Peyer's patch (tissue), 4 donors: ENCODE measurements at regions not wholly inside any gene's neighbourhood (a gene's known extent, or its start where the extent isn't known, plus 50 kb on each side); places are given as distances from the start of the nearest gene placed in this dataset.

Experiments used
- DNase-seq, 3 donors: peaks; one replicate each; pipeline ENCODE4 v3.0.0-alpha.2; 2017 to 2019
- H3K27ac ChIP-seq, 4 donors: fragments of 200-600 bp; sonication (generic); one replicate each; pipeline ENCODE4 v1.5.1; 2016 to 2019
- H3K27me3 ChIP-seq, 2 donors: fragments of 200-600 bp; sonication (generic); one replicate each; pipeline ENCODE4 v1.5.1; 2019
- H3K36me3 ChIP-seq, 3 donors: fragments of 200-600 bp; sonication (generic); one replicate each; pipeline ENCODE4 v1.5.1; 2016 to 2019
- H3K4me1 ChIP-seq, 4 donors: fragments of 200-600 bp; sonication (generic); one replicate each; pipeline ENCODE4 v1.5.1; 2016 to 2019
- H3K4me3 ChIP-seq, 4 donors: fragments of 200-600 bp; sonication (generic); 1 replicate in 3 of 4; 2 replicates in 1 of 4; pipeline ENCODE4 v1.5.1; 2016 to 2019; ENCODE audit warnings: mild to moderate bottlenecking in 1 of 4
- H3K9me3 ChIP-seq, 4 donors: fragments of 200-600 bp; sonication (generic); one replicate each; pipeline ENCODE4 v1.5.1; 2016 to 2019; ENCODE audit warnings: mild to moderate bottlenecking in 1 of 4
- CTCF ChIP-seq, 6 experiments: fragments of 450-650 bp in 4 of 6; fragments of 200-600 bp in 2 of 6; sonication (generic) in 1 of 6; IDR thresholded peaks; one replicate each; pipeline ENCODE4 v1.5.1; 2017 to 2019; ENCODE audit warnings: antibody characterized with exemption in 6 of 6, mild to moderate bottlenecking in 3 of 6, moderate library complexity in 1 of 6
- POLR2A ChIP-seq, 2 donors: fragments of 450-650 bp; IDR thresholded peaks; one replicate each; pipeline ENCODE4 v1.5.1; 2017; ENCODE audit warnings: antibody characterized with exemption in 2 of 2, mild to moderate bottlenecking in 2 of 2, moderate library complexity in 2 of 2

DNA sequence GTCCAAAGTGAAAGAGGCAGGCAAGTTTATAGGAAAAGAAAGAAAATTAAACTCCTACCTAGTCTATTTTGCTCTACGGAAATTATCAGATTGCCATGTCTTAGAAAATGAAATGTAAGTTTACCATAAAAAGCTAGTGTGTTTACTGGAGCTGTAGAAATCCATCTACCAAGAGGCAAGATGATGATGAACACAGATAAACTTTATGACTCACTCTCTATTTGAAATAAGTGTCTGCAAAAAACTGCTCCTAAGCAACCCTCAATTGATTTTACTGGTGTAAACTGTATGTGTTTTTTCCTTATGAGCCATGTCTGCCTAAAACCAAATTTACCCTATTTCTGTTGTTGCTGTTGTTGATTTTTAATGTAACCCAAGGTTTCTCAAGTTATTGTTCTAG, 73.8 kb upstream of the TMEM106B start:
- Histone ChIP-seq H3K4me3 (no peak overlapping the region), H3K4me1 (no peaks in the 10 kb centered on the region), H3K27ac (no peak overlapping the region), H3K9me3 (no peaks in the 10 kb centered on the region), H3K27me3 (no peaks in the 10 kb centered on the region), H3K36me3 (no peaks in the 10 kb centered on the region)
- TF ChIP-seq POLR2A (IDR thresholded peaks at IDR 0.05) (no peak), CTCF (IDR thresholded peaks at IDR 0.05) (no peak)
- DNase-seq, result no peak

DNA sequence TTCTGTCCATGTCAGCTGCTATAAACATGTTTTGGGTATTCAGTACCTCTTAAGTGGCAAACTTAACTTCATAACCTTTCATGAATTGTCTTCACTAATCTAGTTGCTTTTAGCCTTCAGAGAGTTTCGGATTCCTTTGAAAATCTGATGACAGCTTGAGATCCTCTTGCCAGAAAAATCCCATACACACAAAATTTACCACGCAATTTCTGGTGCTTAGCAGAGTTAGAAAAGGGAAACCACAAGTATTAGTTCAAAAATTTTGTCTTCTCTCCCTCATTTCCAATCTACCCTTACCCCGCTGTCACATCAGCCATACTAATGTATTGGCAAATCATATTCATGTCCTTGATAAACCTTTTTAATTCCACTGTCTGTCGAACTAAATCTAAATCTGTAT, 72.7 kb upstream of the TMEM106B start:
- DNase-seq, result no peak
- no peaks in the 10 kb centered on the region for H3K27me3 ChIP-seq

DNA sequence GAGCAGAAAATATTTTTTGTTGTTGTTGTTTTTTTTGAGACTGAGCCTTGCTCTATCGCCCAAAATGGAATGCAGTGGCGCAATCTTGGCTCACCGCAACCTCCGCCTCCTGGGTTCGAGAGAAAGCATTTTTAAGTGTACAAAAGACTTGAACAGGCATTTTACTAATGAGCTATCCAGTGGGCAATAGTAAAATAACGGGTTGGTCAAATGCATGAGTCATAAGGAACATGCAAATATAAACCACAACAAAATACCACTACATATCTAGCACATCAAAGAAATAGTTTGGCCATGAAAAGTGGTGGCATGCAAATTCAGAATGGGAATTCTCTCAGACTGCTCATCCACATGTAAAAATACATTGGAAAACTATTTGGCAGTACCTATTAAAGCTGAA, 71.7 kb upstream of the TMEM106B start:
- Histone ChIP-seq H3K4me1 (no peaks in the 10 kb centered on the region), H3K4me3 (no peak overlapping the region), H3K36me3 (no peaks in the 10 kb centered on the region), H3K9me3 (no peaks in the 10 kb centered on the region), H3K27ac (no peak overlapping the region), H3K27me3 (no peaks in the 10 kb centered on the region)
- DNase-seq, result no peak
- TF ChIP-seq POLR2A (IDR thresholded peaks at IDR 0.05) (no peak), CTCF (IDR thresholded peaks at IDR 0.05) (no peak)

More for the DNA sequence above, 72.7 kb upstream of the TMEM106B start:
- TF ChIP-seq CTCF (IDR thresholded peaks at IDR 0.05) (no peak), POLR2A (IDR thresholded peaks at IDR 0.05) (no peak)
- Histone ChIP-seq H3K27ac (no peak overlapping the region), H3K4me1 (no peaks in the 10 kb centered on the region), H3K4me3 (no peak overlapping the region), H3K9me3 (no peaks in the 10 kb centered on the region), H3K36me3 (no peaks in the 10 kb centered on the region)

GRCh38 chr7:12146813-12147212, 64.3 kb upstream of the TMEM106B start:
- TF ChIP-seq POLR2A (IDR thresholded peaks at IDR 0.05) (no peak), CTCF (IDR thresholded peaks at IDR 0.05) (no peak)
- Histone ChIP-seq H3K27me3 (no peaks in the 10 kb centered on the region), H3K4me3 (no peak overlapping the region), H3K36me3 (no peaks in the 10 kb centered on the region), H3K9me3 (no peaks in the 10 kb centered on the region), H3K27ac (no peak overlapping the region), H3K4me1 (no peaks in the 10 kb centered on the region)
- no peak for DNase-seq

GRCh38 chr7:12152196-12152918, 58.7 kb upstream of the TMEM106B start:
- no peak overlapping the region for H3K27ac ChIP-seq
- H3K27me3 ChIP-seq, result no peaks in the 10 kb centered on the region
- H3K4me1 ChIP-seq, result no peaks in the 10 kb centered on the region
- H3K4me3 ChIP-seq, result no peak overlapping the region
- no peaks in the 10 kb centered on the region for H3K9me3 ChIP-seq
- H3K36me3 ChIP-seq, result no peaks in the 10 kb centered on the region
- DNase-seq, result no peak
- TF ChIP-seq CTCF (IDR thresholded peaks at IDR 0.05) (no peak), POLR2A (IDR thresholded peaks at IDR 0.05) (no peak)

DNA sequence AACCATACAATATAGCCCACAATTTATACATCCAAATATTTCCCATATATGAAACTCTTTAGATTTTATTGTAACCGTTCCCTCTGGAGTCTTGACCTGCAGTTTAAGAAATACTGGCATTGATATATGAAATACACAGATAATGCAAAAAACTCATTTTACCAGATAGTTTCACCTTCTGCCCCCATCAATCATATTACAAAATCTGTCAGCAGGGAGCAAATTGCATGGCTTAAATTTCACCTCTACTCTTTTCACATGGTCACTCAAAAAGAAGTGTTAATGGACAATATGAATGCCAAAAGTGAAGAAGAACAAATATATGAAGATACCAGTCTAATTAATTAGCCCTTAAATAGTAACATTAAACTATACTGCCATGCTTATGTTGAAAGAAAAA, 57.0 kb upstream of the TMEM106B start:
- DNase-seq, result no peak
- H3K27ac ChIP-seq, result no peak overlapping the region
- no peak for TF ChIP-seq POLR2A (IDR thresholded peaks at IDR 0.05)
- TF ChIP-seq CTCF (IDR thresholded peaks at IDR 0.05), result no peak

More for the DNA sequence above, 57.0 kb upstream of the TMEM106B start:
- Histone ChIP-seq H3K4me3 (no peak overlapping the region), H3K4me1 (no peaks in the 10 kb centered on the region), H3K9me3 (no peaks in the 10 kb centered on the region), H3K36me3 (no peaks in the 10 kb centered on the region), H3K27me3 (no peaks in the 10 kb centered on the region)
